ENCODE measurements at regions not wholly inside any gene's neighbourhood (a gene's known extent, or its start where the extent isn't known, plus 50 kb on each side); places are given as distances from the start of the nearest gene placed in this dataset.

- TF ChIP-seq CTCF (IDR thresholded peaks at IDR 0.05; ENCODE audit: poor library complexity) (no peak), EZH2 (IDR thresholded peaks at IDR 0.05; ENCODE audit: borderline replicate concordance) (no peak), EZH2phosphoT487 (IDR thresholded peaks at IDR 0.05; ENCODE audit: low read depth, severe bottlenecking, unreplicated experiment) (no peak)
Measured at GRCh38 chr13:106625578-106625977, 57.6 kb upstream of the ARGLU1 start.

All from hepatocyte (in vitro differentiated cells).